SK-N-SH (cell line): ENCODE measurements at regions not wholly inside any gene's neighbourhood (a gene's known extent, or its start where the extent isn't known, plus 50 kb on each side); places are given as distances from the start of the nearest gene placed in this dataset.

Source experiments
- CTCF ChIA-PET: fragments of 300-600, 350-600 bp; formaldehyde crosslinking; extraction: SDS; loops from one replicate; lab custom pipeline; 2021; lab: Yijun Ruan, JAX
- POLR2A ChIA-PET: fragments of 350-600 bp; sonication (Branson Sonifier 250); formaldehyde crosslinking; extraction: SDS; loops from one replicate; lab custom pipeline; 2020; ENCODE audit warnings: antibody characterized with exemption, inconsistent platforms; lab: Yijun Ruan, JAX
- DNase-seq: peaks from one replicate; pipeline ENCODE4 v3.0.0; 2012
- H2AFZ ChIP-seq: fragments of 200-600 bp; sonication (generic); 2 replicates; pipeline ENCODE4 v1.8.1; 2016; ENCODE audit warnings: antibody characterized with exemption, mild to moderate bottlenecking, low read depth
- H3F3A ChIP-seq: fragments of 200-600 bp; sonication (generic); replicated peaks from 2 replicates; pipeline ENCODE3; 2016; ENCODE audit warnings: antibody characterized with exemption, mild to moderate bottlenecking; ENCODE audit not compliant: insufficient read depth
- H3K27ac ChIP-seq, 2 experiments: fragments of 200-500 bp in 1 of 2; fragments of 200-600 bp in 1 of 2; sonication (Bioruptor generic) in 1 of 2; sonication (generic), shearing (Covaris generic) in 1 of 2; 2 replicates each; pipeline versions ENCODE4 v1.5.1 to v1.6.1; 2014 to 2016; ENCODE audit warnings: low read depth in 2 of 2, inconsistent platforms in 1 of 2, low read length in 1 of 2, mild to moderate bottlenecking in 1 of 2, mixed read lengths in 1 of 2
- H3K27me3 ChIP-seq: fragments of 200-600 bp; sonication (generic), shearing (Covaris generic); 2 replicates; pipeline ENCODE4 v1.6.1; 2016; ENCODE audit warnings: mixed run types; ENCODE audit not compliant: insufficient read depth
- H3K36me3 ChIP-seq, 2 experiments: fragments of 200-500 bp in 1 of 2; fragments of 200-600 bp in 1 of 2; sonication (Bioruptor generic) in 1 of 2; sonication (generic) in 1 of 2; replicated peaks in 1 of 2; 2 replicates each; pipeline versions ENCODE3 to v1.5.1; 2014 to 2016; ENCODE audit warnings: low read length in 1 of 2, mild to moderate bottlenecking in 1 of 2; ENCODE audit not compliant: insufficient read depth in 2 of 2, control insufficient read depth in 1 of 2
- H3K4me1 ChIP-seq, 2 experiments: fragments of 200-500 bp in 1 of 2; fragments of 200-600 bp in 1 of 2; sonication (Bioruptor generic) in 1 of 2; sonication (generic), shearing (Covaris generic) in 1 of 2; 2 replicates each; pipeline versions ENCODE4 v1.5.1 to v1.6.1; 2014 to 2016; ENCODE audit warnings: low read depth in 1 of 2, low read length in 1 of 2, mixed run types in 1 of 2; ENCODE audit not compliant: insufficient read depth in 2 of 2, control insufficient read depth in 1 of 2
- H3K4me2 ChIP-seq: fragments of 200-600 bp; sonication (generic), shearing (Covaris generic); 2 replicates; pipeline ENCODE4 v1.6.1; 2017; ENCODE audit warnings: mixed run types
- H3K4me3 ChIP-seq, 2 experiments: fragments of 200-500 bp in 1 of 2; fragments of 200-600 bp in 1 of 2; sonication (Bioruptor generic) in 1 of 2; sonication (generic), shearing (Covaris generic) in 1 of 2; 2 replicates each; pipeline versions ENCODE4 v1.5.1 to v1.8.1; 2014 to 2016; ENCODE audit warnings: low read depth in 2 of 2, inconsistent platforms in 1 of 2, low read length in 1 of 2, mild to moderate bottlenecking in 1 of 2, mixed read lengths in 1 of 2, moderate library complexity in 1 of 2
- H3K79me2 ChIP-seq: fragments of 200-600 bp; sonication (generic); 2 replicates; pipeline ENCODE4 v1.8.1; 2017; ENCODE audit warnings: mild to moderate bottlenecking; ENCODE audit not compliant: insufficient read depth
- H3K9ac ChIP-seq: fragments of 200-600 bp; sonication (generic); 2 replicates; pipeline ENCODE4 v1.6.1; 2017; ENCODE audit warnings: mixed run types
- H3K9me2 ChIP-seq: fragments of 200-600 bp; sonication (generic); 2 replicates; pipeline ENCODE4 v1.6.1; 2017; ENCODE audit warnings: mixed run types
- H3K9me3 ChIP-seq: fragments of 200-600 bp; sonication (generic); 2 replicates; pipeline ENCODE4 v1.6.1; 2017; ENCODE audit warnings: mixed run types, mild to moderate bottlenecking, moderate library complexity
- H4K20me1 ChIP-seq: fragments of 200-600 bp; sonication (generic); 2 replicates; pipeline ENCODE4 v1.6.1; 2017; ENCODE audit warnings: mild to moderate bottlenecking, mixed run types; ENCODE audit not compliant: insufficient read depth
- ELF1 ChIP-seq: IDR thresholded peaks from 2 replicates; pipeline ENCODE4 v1.4.0; 2012
- EZH2phosphoT487 ChIP-seq: fragments of 200-600 bp; sonication (generic); IDR thresholded peaks from 2 replicates; pipeline ENCODE4 v1.6.1; 2017; ENCODE audit warnings: low read depth, mixed run types, mild to moderate bottlenecking, antibody characterized with exemption, moderate library complexity, borderline replicate concordance
- FOSL2 ChIP-seq: IDR thresholded peaks from 2 replicates; pipeline ENCODE4 v1.4.0; 2012; ENCODE audit warnings: low read depth, mild to moderate bottlenecking, moderate library complexity, borderline replicate concordance
- GABPA ChIP-seq: IDR thresholded peaks from 2 replicates; pipeline ENCODE4 v1.4.0; 2012; ENCODE audit warnings: low read depth, mild to moderate bottlenecking
- POLR2AphosphoS5 ChIP-seq: IDR thresholded peaks from 2 replicates; pipeline ENCODE4 v1.6.1; 2012; ENCODE audit warnings: low read depth, low read length
- RAD21 ChIP-seq: IDR thresholded peaks from 2 replicates; pipeline ENCODE4 v1.6.1; 2012; ENCODE audit warnings: mild to moderate bottlenecking, low read length
- RCOR1 ChIP-seq: fragments of 150-350 bp; IDR thresholded peaks from 2 replicates; pipeline ENCODE4 v1.6.1; 2017; ENCODE audit warnings: antibody characterized with exemption, low read length
- RXRA ChIP-seq: IDR thresholded peaks from 2 replicates; pipeline ENCODE4 v1.4.0; 2012; ENCODE audit warnings: low read depth, mild to moderate bottlenecking, borderline replicate concordance
- SIN3A ChIP-seq: IDR thresholded peaks from 2 replicates; pipeline ENCODE4 v1.6.1; 2012; ENCODE audit warnings: low read depth, mild to moderate bottlenecking, low read length, moderate library complexity, borderline replicate concordance
- SMC3 ChIP-seq: IDR thresholded peaks from 2 replicates; pipeline ENCODE4 v1.6.1; 2012; ENCODE audit warnings: low read depth, low read length, improper control_type of control experiment
- TAF1 ChIP-seq: IDR thresholded peaks from 2 replicates; pipeline ENCODE4 v1.6.1; 2012; ENCODE audit warnings: low read depth, mild to moderate bottlenecking, low read length, moderate library complexity, borderline replicate concordance
- TEAD4 ChIP-seq: IDR thresholded peaks from 2 replicates; pipeline ENCODE4 v1.4.0; 2012; ENCODE audit warnings: mild to moderate bottlenecking, borderline replicate concordance; ENCODE audit not compliant: insufficient read depth
- WGBS: methylation state at CpG from one replicate; pipeline ENCODE4 v1.1.6; 2017; ENCODE audit warnings: low lambda C conversion rate; 5-methylcytosine and 5-hydroxymethylcytosine counted together
- TF ChIP-seq, protein P1 (sequence below): IDR thresholded peaks from 2 replicates; pipeline ENCODE4; 2012
- TF ChIP-seq, protein P2 (sequence below): fragments of 200-600 bp; sonication (generic); IDR thresholded peaks from 2 replicates; pipeline ENCODE4 v1.6.1; 2017; ENCODE audit warnings: antibody characterized with exemption, mild to moderate bottlenecking, moderate library complexity
- TF ChIP-seq, protein P3 (sequence below): IDR thresholded peaks from 2 replicates; pipeline ENCODE4 v1.4.0; 2012; ENCODE audit warnings: low read depth, borderline replicate concordance
- TF ChIP-seq, protein P4 (sequence below): IDR thresholded peaks from 2 replicates; pipeline ENCODE4 v1.4.0; 2012; ENCODE audit warnings: low read depth, borderline replicate concordance
- TF ChIP-seq, protein P5 (sequence below): fragments of 150-350 bp; IDR thresholded peaks from 2 replicates; pipeline ENCODE4 v1.6.1; 2017; ENCODE audit warnings: antibody characterized with exemption, low read length, low read depth, borderline replicate concordance
- TF ChIP-seq, protein P6 (sequence below): fragments of 150-350 bp; IDR thresholded peaks from 2 replicates; pipeline ENCODE4 v1.6.1; 2016; ENCODE audit warnings: mild to moderate bottlenecking, low read depth, low read length

DNA sequence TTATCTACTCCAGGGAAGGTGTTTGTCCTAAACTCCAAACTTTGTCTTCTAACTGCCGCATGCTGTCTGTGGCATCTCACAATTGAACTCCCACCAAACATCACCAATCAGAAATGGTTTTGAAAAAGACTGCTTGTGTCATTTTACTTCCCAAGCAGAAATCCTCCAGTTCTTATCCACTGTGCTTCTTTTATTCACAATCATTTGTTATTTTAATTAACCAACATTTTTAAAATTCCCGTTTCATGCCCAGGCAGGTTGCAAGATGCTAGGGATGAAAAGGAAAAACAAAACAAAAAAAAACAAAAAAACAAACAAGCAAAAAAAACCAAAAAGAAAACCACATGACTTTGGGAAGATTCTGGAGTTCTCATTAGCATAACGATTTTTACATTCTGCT, 63.5 kb upstream of the RAB27B start:
- TF ChIP-seq EZH2phosphoT487 (no peak), RAD21 (no peak), POLR2AphosphoS5 (no peak), SIN3A (no peak), RXRA (no peak)
- ChIA-PET CTCF (no interaction called here), POLR2A (no interaction called here)
- no peaks in the 10 kb centered on the region for H3K4me1 ChIP-seq
- no peak overlapping the region for H3K4me2 ChIP-seq
- no peaks in the 10 kb centered on the region for H4K20me1 ChIP-seq
- no peaks in the 10 kb centered on the region for H3F3A ChIP-seq
- no peak overlapping the region for H3K27ac ChIP-seq
- 93% methylated on average over 3 of the region's 3 CpGs for WGBS
- H2AFZ ChIP-seq, result no peak overlapping the region
- H3K79me2 ChIP-seq, result no peaks in the 10 kb centered on the region
- no peaks in the 10 kb centered on the region for H3K27me3 ChIP-seq
- H3K9me3 ChIP-seq, result no peaks in the 10 kb centered on the region
- DNase-seq, result no peak
- H3K36me3 ChIP-seq, result no peaks in the 10 kb centered on the region
- no peak overlapping the region for H3K4me3 ChIP-seq
- no peak overlapping the region for H3K9ac ChIP-seq
- H3K9me2 ChIP-seq, result no peaks in the 10 kb centered on the region

DNA sequence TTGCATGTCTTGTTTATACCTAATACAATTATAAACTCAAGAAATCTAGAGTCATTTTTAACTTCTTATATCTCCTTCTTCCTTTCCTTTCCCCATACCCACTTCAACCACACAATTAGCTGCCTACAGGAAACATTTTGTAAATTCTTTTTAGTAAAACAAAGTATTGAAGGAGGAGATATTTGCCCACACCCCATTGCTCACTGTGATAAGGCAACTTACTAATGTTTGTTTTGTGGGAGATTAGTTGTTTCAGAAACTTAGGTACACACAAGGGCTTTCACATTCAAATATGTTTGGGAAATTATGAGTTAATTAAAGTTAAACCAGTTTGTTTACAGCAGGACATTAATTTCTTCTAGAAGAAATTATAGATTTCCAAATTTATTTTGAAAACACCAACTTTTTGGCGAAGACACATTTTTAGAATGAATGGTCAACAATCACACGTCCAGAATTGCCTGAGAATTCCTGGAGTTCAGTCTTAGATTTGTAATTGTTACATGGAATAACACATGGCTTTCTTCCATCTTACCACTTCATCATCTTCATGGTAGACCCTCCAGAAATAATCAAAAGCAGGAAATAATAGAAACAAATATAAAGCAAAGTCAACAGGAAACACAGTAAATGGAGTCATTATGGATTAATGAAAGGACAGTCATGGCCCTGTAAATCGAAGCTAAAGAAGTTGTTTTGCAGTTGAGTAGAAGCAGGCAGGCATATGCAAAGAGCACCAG, 62.5 kb upstream of the RAB27B start:
- H3K4me2 ChIP-seq, result no peak overlapping the region
- no peak overlapping the region for H3K27ac ChIP-seq
- no peaks in the 10 kb centered on the region for H3K27me3 ChIP-seq
- no peaks in the 10 kb centered on the region for H3K9me3 ChIP-seq
- WGBS, result 83% methylated on average over 3 of the region's 3 CpGs
- H4K20me1 ChIP-seq, result no peaks in the 10 kb centered on the region
- DNase-seq, result no peak
- no peak overlapping the region for H3K9ac ChIP-seq
- no peaks in the 10 kb centered on the region for H3F3A ChIP-seq
- no peak overlapping the region for H2AFZ ChIP-seq
- H3K4me3 ChIP-seq, result no peak overlapping the region
- no peaks in the 10 kb centered on the region for H3K4me1 ChIP-seq
- POLR2A ChIA-PET, result no interaction called here
- no peaks in the 10 kb centered on the region for H3K9me2 ChIP-seq
- H3K79me2 ChIP-seq, result no peaks in the 10 kb centered on the region
- no peaks in the 10 kb centered on the region for H3K36me3 ChIP-seq
- CTCF ChIA-PET, result no interaction called here
- no peak for TF ChIP-seq TAF1
- TF ChIP-seq RCOR1, result no peak
- TF ChIP-seq, protein P1, sequence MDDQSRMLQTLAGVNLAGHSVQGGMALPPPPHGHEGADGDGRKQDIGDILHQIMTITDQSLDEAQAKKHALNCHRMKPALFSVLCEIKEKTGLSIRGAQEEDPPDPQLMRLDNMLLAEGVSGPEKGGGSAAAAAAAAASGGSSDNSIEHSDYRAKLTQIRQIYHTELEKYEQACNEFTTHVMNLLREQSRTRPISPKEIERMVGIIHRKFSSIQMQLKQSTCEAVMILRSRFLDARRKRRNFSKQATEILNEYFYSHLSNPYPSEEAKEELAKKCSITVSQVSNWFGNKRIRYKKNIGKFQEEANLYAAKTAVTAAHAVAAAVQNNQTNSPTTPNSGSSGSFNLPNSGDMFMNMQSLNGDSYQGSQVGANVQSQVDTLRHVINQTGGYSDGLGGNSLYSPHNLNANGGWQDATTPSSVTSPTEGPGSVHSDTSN, result no peak
- TF ChIP-seq TEAD4, result no peak
- TF ChIP-seq, protein P2, sequence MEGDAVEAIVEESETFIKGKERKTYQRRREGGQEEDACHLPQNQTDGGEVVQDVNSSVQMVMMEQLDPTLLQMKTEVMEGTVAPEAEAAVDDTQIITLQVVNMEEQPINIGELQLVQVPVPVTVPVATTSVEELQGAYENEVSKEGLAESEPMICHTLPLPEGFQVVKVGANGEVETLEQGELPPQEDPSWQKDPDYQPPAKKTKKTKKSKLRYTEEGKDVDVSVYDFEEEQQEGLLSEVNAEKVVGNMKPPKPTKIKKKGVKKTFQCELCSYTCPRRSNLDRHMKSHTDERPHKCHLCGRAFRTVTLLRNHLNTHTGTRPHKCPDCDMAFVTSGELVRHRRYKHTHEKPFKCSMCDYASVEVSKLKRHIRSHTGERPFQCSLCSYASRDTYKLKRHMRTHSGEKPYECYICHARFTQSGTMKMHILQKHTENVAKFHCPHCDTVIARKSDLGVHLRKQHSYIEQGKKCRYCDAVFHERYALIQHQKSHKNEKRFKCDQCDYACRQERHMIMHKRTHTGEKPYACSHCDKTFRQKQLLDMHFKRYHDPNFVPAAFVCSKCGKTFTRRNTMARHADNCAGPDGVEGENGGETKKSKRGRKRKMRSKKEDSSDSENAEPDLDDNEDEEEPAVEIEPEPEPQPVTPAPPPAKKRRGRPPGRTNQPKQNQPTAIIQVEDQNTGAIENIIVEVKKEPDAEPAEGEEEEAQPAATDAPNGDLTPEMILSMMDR, result no peak
- no peak for TF ChIP-seq FOSL2
- TF ChIP-seq, protein P3, sequence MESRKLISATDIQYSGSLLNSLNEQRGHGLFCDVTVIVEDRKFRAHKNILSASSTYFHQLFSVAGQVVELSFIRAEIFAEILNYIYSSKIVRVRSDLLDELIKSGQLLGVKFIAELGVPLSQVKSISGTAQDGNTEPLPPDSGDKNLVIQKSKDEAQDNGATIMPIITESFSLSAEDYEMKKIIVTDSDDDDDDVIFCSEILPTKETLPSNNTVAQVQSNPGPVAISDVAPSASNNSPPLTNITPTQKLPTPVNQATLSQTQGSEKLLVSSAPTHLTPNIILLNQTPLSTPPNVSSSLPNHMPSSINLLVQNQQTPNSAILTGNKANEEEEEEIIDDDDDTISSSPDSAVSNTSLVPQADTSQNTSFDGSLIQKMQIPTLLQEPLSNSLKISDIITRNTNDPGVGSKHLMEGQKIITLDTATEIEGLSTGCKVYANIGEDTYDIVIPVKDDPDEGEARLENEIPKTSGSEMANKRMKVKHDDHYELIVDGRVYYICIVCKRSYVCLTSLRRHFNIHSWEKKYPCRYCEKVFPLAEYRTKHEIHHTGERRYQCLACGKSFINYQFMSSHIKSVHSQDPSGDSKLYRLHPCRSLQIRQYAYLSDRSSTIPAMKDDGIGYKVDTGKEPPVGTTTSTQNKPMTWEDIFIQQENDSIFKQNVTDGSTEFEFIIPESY, result no peak
- TF ChIP-seq, protein P4, sequence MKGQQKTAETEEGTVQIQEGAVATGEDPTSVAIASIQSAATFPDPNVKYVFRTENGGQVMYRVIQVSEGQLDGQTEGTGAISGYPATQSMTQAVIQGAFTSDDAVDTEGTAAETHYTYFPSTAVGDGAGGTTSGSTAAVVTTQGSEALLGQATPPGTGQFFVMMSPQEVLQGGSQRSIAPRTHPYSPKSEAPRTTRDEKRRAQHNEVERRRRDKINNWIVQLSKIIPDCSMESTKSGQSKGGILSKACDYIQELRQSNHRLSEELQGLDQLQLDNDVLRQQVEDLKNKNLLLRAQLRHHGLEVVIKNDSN, result no peak
- TF ChIP-seq, protein P5, sequence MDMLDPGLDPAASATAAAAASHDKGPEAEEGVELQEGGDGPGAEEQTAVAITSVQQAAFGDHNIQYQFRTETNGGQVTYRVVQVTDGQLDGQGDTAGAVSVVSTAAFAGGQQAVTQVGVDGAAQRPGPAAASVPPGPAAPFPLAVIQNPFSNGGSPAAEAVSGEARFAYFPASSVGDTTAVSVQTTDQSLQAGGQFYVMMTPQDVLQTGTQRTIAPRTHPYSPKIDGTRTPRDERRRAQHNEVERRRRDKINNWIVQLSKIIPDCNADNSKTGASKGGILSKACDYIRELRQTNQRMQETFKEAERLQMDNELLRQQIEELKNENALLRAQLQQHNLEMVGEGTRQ, result no peak
- TF ChIP-seq SMC3, result no peak
- TF ChIP-seq, protein P6, sequence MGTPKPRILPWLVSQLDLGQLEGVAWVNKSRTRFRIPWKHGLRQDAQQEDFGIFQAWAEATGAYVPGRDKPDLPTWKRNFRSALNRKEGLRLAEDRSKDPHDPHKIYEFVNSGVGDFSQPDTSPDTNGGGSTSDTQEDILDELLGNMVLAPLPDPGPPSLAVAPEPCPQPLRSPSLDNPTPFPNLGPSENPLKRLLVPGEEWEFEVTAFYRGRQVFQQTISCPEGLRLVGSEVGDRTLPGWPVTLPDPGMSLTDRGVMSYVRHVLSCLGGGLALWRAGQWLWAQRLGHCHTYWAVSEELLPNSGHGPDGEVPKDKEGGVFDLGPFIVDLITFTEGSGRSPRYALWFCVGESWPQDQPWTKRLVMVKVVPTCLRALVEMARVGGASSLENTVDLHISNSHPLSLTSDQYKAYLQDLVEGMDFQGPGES, result no peak
- no peak for TF ChIP-seq GABPA
- TF ChIP-seq ELF1, result no peak
